Ishikawa (cell line): ENCODE measurements at regions not wholly inside any gene's neighbourhood (a gene's known extent, or its start where the extent isn't known, plus 50 kb on each side); places are given as distances from the start of the nearest gene placed in this dataset.

Source experiments
- CEBPB ChIP-seq: IDR thresholded peaks from 2 replicates; pipeline ENCODE4 v1.6.1; 2012
- CREB1 ChIP-seq: IDR thresholded peaks from 2 replicates; pipeline ENCODE4 v1.6.1; 2012; ENCODE audit warnings: low read depth
- EGR1 ChIP-seq: IDR thresholded peaks from 2 replicates; pipeline ENCODE4 v1.6.1; 2012
- EP300 ChIP-seq: IDR thresholded peaks from 2 replicates; pipeline ENCODE4 v1.6.1; 2012; ENCODE audit warnings: borderline replicate concordance
- FOXM1 ChIP-seq: IDR thresholded peaks from 2 replicates; pipeline ENCODE4 v1.6.1; 2012; ENCODE audit warnings: low read depth, borderline replicate concordance
- MAX ChIP-seq: IDR thresholded peaks from 2 replicates; pipeline ENCODE4 v1.6.1; 2012
- NFIC ChIP-seq: IDR thresholded peaks from 2 replicates; pipeline ENCODE4 v1.6.1; 2012
- RAD21 ChIP-seq: IDR thresholded peaks from 2 replicates; pipeline ENCODE4 v1.6.1; 2012; ENCODE audit warnings: low read depth
- REST ChIP-seq: IDR thresholded peaks from 2 replicates; pipeline ENCODE4 v1.6.1; 2012; ENCODE audit warnings: low read depth, mild to moderate bottlenecking
- TAF1 ChIP-seq: IDR thresholded peaks from 2 replicates; pipeline ENCODE4 v1.6.1; 2012; ENCODE audit warnings: low read depth, mild to moderate bottlenecking
- TCF12 ChIP-seq: IDR thresholded peaks from 2 replicates; pipeline ENCODE4 v1.6.1; 2012; ENCODE audit warnings: low read depth
- TEAD4 ChIP-seq: IDR thresholded peaks from 2 replicates; pipeline ENCODE4 v1.6.1; 2012
- YY1 ChIP-seq: IDR thresholded peaks from 2 replicates; pipeline ENCODE4 v1.6.1; 2012; ENCODE audit warnings: low read depth
- ZBTB7A ChIP-seq: IDR thresholded peaks from 2 replicates; pipeline ENCODE4 v1.6.1; 2012; ENCODE audit warnings: low read depth
- TF ChIP-seq, protein P1 (sequence below): IDR thresholded peaks from 2 replicates; pipeline ENCODE4 v1.6.1; 2012

- TF ChIP-seq EP300, result no peak
- no peak for TF ChIP-seq TAF1
- no peak for TF ChIP-seq CREB1
- no peak for TF ChIP-seq ZBTB7A
- TF ChIP-seq TEAD4, result no peak
- no peak for TF ChIP-seq TCF12
- no peak for TF ChIP-seq MAX
- no peak for TF ChIP-seq NFIC
- TF ChIP-seq YY1, result no peak
- TF ChIP-seq RAD21, result no peak
- TF ChIP-seq EGR1, result no peak
- TF ChIP-seq, protein P1, sequence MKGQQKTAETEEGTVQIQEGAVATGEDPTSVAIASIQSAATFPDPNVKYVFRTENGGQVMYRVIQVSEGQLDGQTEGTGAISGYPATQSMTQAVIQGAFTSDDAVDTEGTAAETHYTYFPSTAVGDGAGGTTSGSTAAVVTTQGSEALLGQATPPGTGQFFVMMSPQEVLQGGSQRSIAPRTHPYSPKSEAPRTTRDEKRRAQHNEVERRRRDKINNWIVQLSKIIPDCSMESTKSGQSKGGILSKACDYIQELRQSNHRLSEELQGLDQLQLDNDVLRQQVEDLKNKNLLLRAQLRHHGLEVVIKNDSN, result no peak
- no peak for TF ChIP-seq REST
- no peak for TF ChIP-seq FOXM1
- no peak for TF ChIP-seq CEBPB
These were observed 192.9 kb downstream of the NOL4 start for GRCh38 chr18:34031810-34032209.

DNA sequence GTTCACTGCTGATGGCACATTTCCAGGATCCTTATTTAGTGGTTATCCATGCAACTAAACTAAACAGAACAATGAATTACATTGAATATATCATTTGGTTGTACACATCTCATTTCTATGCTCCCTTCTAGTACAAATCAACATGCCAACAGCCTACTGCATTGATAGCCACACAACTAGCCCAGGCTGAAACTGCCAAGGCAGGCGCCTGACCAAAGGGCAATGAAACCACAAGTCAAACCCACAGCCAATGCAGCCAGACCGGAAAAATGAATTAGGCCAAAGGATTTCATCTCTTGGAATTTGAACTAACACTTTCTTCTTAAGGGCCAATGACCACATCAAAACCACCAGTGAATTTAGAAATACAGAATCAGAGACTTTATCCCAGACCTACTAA is 196.4 kb downstream of the NOL4 start:
- TF ChIP-seq MAX (no peak), ZBTB7A (no peak), TEAD4 (no peak), EGR1 (no peak), REST (no peak), YY1 (no peak), NFIC (no peak), RAD21 (no peak), TCF12 (no peak), CREB1 (no peak), FOXM1 (no peak), TAF1 (no peak)
- TF ChIP-seq, protein P1, result no peak

DNA sequence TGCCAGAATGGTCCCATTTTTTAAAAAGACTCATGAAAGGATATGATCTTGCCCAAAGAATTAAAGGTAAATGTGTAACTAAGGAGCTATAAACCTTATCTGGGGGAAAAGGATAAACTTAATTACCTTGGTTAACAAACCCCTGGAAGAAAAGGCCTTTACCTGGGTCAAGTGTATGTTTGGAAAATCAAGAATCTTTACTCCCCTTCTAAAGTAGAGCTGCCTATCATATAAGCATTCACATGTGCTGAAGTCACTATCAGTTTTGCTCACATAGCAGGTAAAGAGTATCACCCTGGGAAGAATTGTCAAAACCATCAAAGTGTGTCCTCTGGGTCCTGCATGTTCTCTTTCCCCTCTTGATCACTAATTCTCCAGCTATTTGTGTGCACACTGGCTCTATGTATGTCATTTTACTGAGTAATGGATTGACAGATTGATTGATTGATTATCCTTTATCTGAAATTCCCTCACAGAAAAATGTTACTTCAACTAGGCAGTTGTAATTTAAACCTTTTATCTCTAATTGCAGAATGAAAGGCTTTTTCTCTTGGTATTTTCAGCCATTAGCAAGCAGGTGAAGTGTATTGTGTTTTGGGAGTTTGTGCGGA is 199.4 kb downstream of the NOL4 start:
- no peak for TF ChIP-seq TAF1

DNA sequence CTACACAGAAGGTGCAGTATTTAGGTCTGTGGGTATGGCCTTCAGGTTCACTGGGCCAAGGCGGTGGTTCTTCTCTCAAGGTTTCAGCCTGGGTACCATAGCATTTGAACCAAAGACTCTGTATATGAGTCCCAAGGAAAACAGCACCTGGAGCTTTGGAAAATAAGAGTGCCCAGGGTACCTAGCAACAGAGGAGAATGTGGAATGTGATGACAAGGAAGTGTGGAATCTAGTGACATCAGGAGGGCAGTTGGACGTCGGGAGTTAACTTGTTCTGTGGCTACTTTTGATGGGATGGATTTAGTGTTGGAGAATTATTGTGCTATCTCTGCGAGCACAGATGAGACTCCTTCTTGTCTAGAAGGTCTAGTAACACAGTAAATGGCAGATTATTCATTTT is 201.2 kb downstream of the NOL4 start:
- TF ChIP-seq EGR1 (no peak), YY1 (no peak), TEAD4 (peak; percentile 69), TCF12 (no peak)

- TF ChIP-seq TAF1 (no peak), REST (no peak), CEBPB (no peak), YY1 (no peak), ZBTB7A (no peak), EP300 (no peak), TCF12 (no peak), CREB1 (no peak)
These were observed 206.4 kb downstream of the NOL4 start for GRCh38 chr18:34018336-34018735.
